ENCODE measurements at regions not wholly inside any gene's neighbourhood (a gene's known extent, or its start where the extent isn't known, plus 50 kb on each side); places are given as distances from the start of the nearest gene placed in this dataset.
A peak's percentile ranks its signal among the peaks of the same experiment; 100 is the strongest.

DNA sequence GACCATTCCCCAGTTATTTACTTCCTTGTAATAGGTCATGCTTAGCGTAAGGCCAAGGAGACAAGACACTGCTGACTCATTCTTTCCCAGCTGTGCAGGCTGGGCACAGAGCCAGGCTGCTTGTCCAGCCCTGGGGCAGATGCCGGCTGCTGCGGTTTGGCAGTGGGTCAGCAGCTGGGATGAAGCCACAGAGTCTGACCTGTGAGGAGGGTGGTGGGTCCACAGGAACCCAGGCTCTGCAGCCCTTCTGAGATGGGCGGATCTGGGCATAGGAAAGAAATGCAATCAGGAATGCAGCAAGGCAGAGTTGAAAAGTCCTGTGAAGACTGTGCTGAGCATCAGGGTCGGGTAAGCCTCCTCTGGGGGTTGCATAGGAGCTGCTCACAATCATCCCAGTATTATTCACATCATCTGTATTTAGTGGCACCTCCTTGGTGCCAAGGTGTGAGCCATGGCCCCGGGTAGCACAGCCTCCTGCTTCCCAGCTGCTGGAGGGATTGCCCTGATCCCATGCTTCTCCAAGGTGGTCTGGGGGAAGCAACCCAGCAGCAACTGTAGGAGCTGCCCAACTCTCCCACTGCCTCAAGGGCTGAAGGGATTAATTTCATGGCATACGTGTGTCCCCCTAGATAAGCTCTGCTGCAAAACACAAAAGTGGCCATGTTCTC is 139.0 kb downstream of the DDX1 start (continued):
- TF ChIP-seq KLF10 (tag by site-specific recombination; IDR thresholded peaks at IDR 0.05) (peak; percentile 57), ZBTB8A (tag by site-specific recombination; IDR thresholded peaks at IDR 0.05) (0 out of 2 replicates have a peak, but pooled peaks have one; percentile 21), ZNF394 (tag by site-specific recombination; IDR thresholded peaks at IDR 0.05; ENCODE audit: borderline replicate concordance) (peak; percentile 54; the same call in 1 of the 2 replicates), IKZF3 (tag by site-specific recombination; IDR thresholded peaks at IDR 0.05) (peak; percentile 80), ZNF24 (tag by site-specific recombination; IDR thresholded peaks at IDR 0.05) (0 out of 2 replicates have a peak, but pooled peaks have one; percentile 27), SALL2 (tag by site-specific recombination; IDR thresholded peaks at IDR 0.05; ENCODE audit: borderline replicate concordance) (no peak), ZFP37 (tag by site-specific recombination; IDR thresholded peaks at IDR 0.05) (0 out of 2 replicates have a peak, but pooled peaks have one; percentile 67)
- TF ChIP-seq, protein P1, sequence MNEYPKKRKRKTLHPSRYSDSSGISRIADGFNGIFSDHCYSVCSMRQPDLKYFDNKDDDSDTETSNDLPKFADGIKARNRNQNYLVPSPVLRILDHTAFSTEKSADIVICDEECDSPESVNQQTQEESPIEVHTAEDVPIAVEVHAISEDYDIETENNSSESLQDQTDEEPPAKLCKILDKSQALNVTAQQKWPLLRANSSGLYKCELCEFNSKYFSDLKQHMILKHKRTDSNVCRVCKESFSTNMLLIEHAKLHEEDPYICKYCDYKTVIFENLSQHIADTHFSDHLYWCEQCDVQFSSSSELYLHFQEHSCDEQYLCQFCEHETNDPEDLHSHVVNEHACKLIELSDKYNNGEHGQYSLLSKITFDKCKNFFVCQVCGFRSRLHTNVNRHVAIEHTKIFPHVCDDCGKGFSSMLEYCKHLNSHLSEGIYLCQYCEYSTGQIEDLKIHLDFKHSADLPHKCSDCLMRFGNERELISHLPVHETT (tag by site-specific recombination; IDR thresholded peaks at IDR 0.05): 0 out of 2 replicates have a peak, but pooled peaks have one; percentile 27
- TF ChIP-seq, protein P2, sequence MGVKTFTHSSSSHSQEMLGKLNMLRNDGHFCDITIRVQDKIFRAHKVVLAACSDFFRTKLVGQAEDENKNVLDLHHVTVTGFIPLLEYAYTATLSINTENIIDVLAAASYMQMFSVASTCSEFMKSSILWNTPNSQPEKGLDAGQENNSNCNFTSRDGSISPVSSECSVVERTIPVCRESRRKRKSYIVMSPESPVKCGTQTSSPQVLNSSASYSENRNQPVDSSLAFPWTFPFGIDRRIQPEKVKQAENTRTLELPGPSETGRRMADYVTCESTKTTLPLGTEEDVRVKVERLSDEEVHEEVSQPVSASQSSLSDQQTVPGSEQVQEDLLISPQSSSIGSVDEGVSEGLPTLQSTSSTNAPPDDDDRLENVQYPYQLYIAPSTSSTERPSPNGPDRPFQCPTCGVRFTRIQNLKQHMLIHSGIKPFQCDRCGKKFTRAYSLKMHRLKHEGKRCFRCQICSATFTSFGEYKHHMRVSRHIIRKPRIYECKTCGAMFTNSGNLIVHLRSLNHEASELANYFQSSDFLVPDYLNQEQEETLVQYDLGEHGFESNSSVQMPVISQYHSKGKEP (tag by site-specific recombination; IDR thresholded peaks at IDR 0.05): 0 out of 2 replicates have a peak, but pooled peaks have one; percentile 28
- TF ChIP-seq, protein P3, sequence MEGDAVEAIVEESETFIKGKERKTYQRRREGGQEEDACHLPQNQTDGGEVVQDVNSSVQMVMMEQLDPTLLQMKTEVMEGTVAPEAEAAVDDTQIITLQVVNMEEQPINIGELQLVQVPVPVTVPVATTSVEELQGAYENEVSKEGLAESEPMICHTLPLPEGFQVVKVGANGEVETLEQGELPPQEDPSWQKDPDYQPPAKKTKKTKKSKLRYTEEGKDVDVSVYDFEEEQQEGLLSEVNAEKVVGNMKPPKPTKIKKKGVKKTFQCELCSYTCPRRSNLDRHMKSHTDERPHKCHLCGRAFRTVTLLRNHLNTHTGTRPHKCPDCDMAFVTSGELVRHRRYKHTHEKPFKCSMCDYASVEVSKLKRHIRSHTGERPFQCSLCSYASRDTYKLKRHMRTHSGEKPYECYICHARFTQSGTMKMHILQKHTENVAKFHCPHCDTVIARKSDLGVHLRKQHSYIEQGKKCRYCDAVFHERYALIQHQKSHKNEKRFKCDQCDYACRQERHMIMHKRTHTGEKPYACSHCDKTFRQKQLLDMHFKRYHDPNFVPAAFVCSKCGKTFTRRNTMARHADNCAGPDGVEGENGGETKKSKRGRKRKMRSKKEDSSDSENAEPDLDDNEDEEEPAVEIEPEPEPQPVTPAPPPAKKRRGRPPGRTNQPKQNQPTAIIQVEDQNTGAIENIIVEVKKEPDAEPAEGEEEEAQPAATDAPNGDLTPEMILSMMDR (tag by site-specific recombination; IDR thresholded peaks at IDR 0.05): no peak

DNA sequence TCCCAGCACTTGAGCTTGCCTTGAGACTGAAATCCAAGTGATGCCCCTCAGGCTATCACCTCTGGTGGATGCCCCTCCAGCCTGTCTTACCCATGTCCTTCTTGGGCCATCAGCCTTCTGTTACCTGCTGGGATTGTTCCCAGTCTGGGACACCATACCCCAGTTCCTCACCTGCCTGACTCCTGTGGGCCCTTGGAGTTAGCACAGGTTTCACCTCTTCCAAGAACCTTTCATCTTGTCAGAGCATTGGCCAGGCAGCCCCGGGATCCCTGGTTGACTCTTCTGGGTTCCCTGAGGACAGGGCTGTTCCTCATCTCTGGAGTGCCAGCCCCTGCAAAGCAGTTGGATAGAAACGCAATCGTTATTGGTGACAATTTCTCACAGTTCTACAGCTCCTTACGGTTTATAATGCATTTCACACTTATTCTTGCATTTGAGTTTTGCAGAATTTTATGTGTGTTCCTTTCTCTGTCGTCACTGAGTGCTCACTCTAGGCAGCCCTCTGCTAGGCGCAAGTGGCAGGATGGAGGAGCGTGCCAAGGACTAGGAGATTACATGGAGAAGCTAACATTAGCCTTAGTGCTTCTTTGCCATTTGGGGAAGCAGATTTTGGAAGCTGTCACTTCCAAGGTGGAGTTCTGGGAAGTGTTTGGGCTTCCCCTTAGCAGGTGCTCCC is 139.7 kb downstream of the DDX1 start:
- no peaks in the 10 kb centered on the region for H3K36me3 ChIP-seq (ENCODE audit: control insufficient read depth in 2 of 2, insufficient read depth in 1 of 2, low read length in 2 of 2)
- H3K27ac ChIP-seq (ENCODE audit: extremely low read depth, low read depth, low read length): no peak overlapping the region; the same call in 1 of the 2 replicates
- H3K9me3 ChIP-seq (ENCODE audit: control insufficient read depth, insufficient read depth, low read depth, low read length): no peaks in the 10 kb centered on the region
- POLR2A ChIA-PET: interaction anchor here (0.7 to 0.9 kb wide), 2 partner anchors 54 to 210 kb away, joined by 3 to 4 read pairs; no protein-coding TSS in a partner anchor
- peaks cover 17% of the 10 kb centered on the region for H3K4me1 ChIP-seq (ENCODE audit: control insufficient read depth, insufficient read depth, low read length)
- TF ChIP-seq, protein P1 (tag by site-specific recombination; IDR thresholded peaks at IDR 0.05): no peak
- CTCF ChIA-PET: no interaction called here
- no peak overlapping the region for H3K4me3 ChIP-seq (ENCODE audit: low read depth, low read length)

DNA sequence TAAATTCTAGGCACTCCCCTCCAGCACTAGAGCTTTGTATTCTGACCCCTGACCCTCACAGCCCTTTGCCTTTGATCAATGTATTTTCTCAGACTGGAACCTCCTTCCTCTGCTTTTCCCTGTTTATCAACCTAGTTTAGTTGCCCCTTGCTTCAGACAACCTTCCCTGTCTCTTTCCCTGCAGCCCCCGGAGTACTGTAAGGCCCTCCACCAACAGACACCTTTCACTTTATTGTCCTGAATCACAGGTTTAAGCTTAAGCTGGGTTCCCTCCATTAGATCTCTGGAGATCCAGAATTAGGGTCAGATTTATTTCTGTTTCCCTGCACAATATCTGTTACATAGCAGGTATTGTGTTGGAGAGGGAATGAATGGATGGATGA is 140.2 kb downstream of the DDX1 start:
- H3K27ac ChIP-seq (ENCODE audit: extremely low read depth, low read depth, low read length): no peak overlapping the region
- CTCF ChIA-PET: no interaction called here
- TF ChIP-seq ZNF48 (tag by site-specific recombination; IDR thresholded peaks at IDR 0.05) (no peak), ZNF623 (tag by site-specific recombination; IDR thresholded peaks at IDR 0.05) (no peak), ZNF394 (tag by site-specific recombination; IDR thresholded peaks at IDR 0.05; ENCODE audit: borderline replicate concordance) (no peak), KLF9 (tag by site-specific recombination; IDR thresholded peaks at IDR 0.05; ENCODE audit: low read depth) (no peak)
- TF ChIP-seq, protein P4, sequence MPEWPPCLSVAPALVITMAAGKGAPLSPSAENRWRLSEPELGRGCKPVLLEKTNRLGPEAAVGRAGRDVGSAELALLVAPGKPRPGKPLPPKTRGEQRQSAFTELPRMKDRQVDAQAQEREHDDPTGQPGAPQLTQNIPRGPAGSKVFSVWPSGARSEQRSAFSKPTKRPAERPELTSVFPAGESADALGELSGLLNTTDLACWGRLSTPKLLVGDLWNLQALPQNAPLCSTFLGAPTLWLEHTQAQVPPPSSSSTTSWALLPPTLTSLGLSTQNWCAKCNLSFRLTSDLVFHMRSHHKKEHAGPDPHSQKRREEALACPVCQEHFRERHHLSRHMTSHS (tag by site-specific recombination; IDR thresholded peaks at IDR 0.05): no peak
- TF ChIP-seq, protein P5, sequence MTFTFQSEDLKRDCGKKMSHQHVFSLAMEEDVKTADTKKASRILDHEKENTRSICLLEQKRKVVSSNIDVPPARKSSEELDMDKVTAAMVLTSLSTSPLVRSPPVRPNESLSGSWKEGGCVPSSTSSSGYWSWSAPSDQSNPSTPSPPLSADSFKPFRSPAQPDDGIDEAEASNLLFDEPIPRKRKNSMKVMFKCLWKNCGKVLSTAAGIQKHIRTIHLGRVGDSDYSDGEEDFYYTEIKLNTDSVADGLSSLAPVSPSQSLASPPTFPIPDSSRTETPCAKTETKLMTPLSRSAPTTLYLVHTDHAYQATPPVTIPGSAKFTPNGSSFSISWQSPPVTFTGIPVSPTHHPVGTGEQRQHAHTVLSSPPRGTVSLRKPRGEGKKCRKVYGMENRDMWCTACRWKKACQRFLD (tag by site-specific recombination; IDR thresholded peaks at IDR 0.05): no peak
- TF ChIP-seq, protein P2 (tag by site-specific recombination; IDR thresholded peaks at IDR 0.05): no peak
- TF ChIP-seq, protein P6, sequence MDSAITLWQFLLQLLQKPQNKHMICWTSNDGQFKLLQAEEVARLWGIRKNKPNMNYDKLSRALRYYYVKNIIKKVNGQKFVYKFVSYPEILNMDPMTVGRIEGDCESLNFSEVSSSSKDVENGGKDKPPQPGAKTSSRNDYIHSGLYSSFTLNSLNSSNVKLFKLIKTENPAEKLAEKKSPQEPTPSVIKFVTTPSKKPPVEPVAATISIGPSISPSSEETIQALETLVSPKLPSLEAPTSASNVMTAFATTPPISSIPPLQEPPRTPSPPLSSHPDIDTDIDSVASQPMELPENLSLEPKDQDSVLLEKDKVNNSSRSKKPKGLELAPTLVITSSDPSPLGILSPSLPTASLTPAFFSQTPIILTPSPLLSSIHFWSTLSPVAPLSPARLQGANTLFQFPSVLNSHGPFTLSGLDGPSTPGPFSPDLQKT (IDR thresholded peaks at IDR 0.05; ENCODE audit: borderline replicate concordance, low read depth, low read length): no peak

More for the DNA sequence above, 140.2 kb downstream of the DDX1 start:
- H3K9me3 ChIP-seq (ENCODE audit: control insufficient read depth, insufficient read depth, low read depth, low read length): no peaks in the 10 kb centered on the region
- H3K36me3 ChIP-seq (ENCODE audit: control insufficient read depth in 2 of 2, insufficient read depth in 1 of 2, low read length in 2 of 2): no peaks in the 10 kb centered on the region
- POLR2A ChIA-PET: no interaction called here
- H3K4me3 ChIP-seq (ENCODE audit: low read depth, low read length): no peak overlapping the region
- H3K4me1 ChIP-seq (ENCODE audit: control insufficient read depth, insufficient read depth, low read length): peaks cover 17% of the 10 kb centered on the region
